ENCODE measurements at regions not wholly inside any gene's neighbourhood (a gene's known extent, or its start where the extent isn't known, plus 50 kb on each side); places are given as distances from the start of the nearest gene placed in this dataset.

DNA sequence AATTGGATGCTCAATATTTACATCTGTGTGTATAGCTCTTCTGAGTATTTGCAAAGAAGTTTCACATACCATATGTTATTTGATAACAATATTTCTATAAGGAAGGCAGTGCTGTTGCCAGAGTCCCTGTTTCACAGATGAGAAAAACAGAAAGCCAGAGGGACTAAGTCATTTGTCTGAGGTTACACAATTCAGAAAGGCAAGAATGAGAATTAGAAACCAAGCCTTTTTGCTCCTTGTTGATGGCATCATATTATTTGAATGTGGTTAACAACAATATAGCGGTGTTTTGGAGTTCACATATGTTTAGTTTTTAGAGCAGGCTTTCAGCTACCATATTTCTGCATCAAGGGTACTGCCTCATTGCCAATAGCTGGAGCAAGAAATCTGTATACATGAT, 110.9 kb upstream of the PRLR start:
- Histone ChIP-seq H3K4ac (ENCODE audit: low read depth, low read length) (no peak overlapping the region), H3K27me3 (ENCODE audit: control insufficient read depth, insufficient read depth, low read length) (no peaks in the 10 kb centered on the region), H3K27ac (ENCODE audit: insufficient read depth, low read length) (no peak overlapping the region), H3K14ac (replicated peaks; ENCODE audit: low read depth, low read length) (no peak overlapping the region), H3K79me1 (ENCODE audit: low read depth in 1 of 2, low read length in 2 of 2) (no peaks in the 10 kb centered on the region), H4K20me1 (ENCODE audit: insufficient read depth, low read length) (no peaks in the 10 kb centered on the region), H3K18ac (ENCODE audit: low read depth, low read length) (no peak overlapping the region), H3K56ac (ENCODE audit: extremely low read depth, insufficient read depth, low read length) (no peak overlapping the region), H2BK20ac (ENCODE audit: low read depth, low read length) (no peak overlapping the region), H3K9me1 (ENCODE audit: insufficient read depth, low read length) (no peaks in the 10 kb centered on the region), H2AK5ac (ENCODE audit: low read depth, low read length) (no peak overlapping the region), H3K36me3 (ENCODE audit: control insufficient read depth, insufficient read depth, low read length) (no peaks in the 10 kb centered on the region), H3K23ac (ENCODE audit: low read depth, low read length) (no peak overlapping the region), H2AK9ac (replicated peaks; ENCODE audit: low read depth, low read length, poor library complexity) (no peak overlapping the region), H3K9me3 (ENCODE audit: control insufficient read depth, insufficient read depth, low read length) (no peaks in the 10 kb centered on the region), H4K5ac (ENCODE audit: low read depth, low read length) (no peak overlapping the region), H4K91ac (ENCODE audit: insufficient read depth, low read depth, low read length) (no peak overlapping the region), H3K9ac (ENCODE audit: low read depth, low read length) (no peak overlapping the region), H3K4me1 (ENCODE audit: control insufficient read depth, insufficient read depth, low read length) (no peaks in the 10 kb centered on the region), H3K4me3 (ENCODE audit: insufficient read depth, low read depth, low read length) (no peak overlapping the region), H2BK15ac (ENCODE audit: low read depth, low read length) (no peak overlapping the region), H2BK5ac (ENCODE audit: low read depth, low read length, poor library complexity, severe bottlenecking) (no peak overlapping the region), H2AFZ (replicated peaks; ENCODE audit: low read length, poor library complexity) (no peak overlapping the region), H3K4me2 (ENCODE audit: low read depth, low read length) (no peak overlapping the region), H2BK120ac (ENCODE audit: low read depth, low read length) (no peak overlapping the region), H4K8ac (ENCODE audit: low read depth in 2 of 2, low read length in 2 of 2) (no peak overlapping the region)
- no TSS peak for BruUV-seq (replicated peaks)
- intact Hi-C loops (cut with micrococcal nuclease) (no loop called here), dilution Hi-C loops (cut with HindIII; ENCODE audit: low sequenced_read_pairs, unreplicated experiment) (no loop called here), in situ Hi-C loops (cut with MboI; ENCODE audit: low sequenced_read_pairs) (no loop called here)
- CTCF ChIA-PET, result interaction anchor here (1.0 kb wide), 1 partner anchor 9 kb away, joined by 3 read pairs; no protein-coding TSS in a partner anchor
- DNase-seq (no peak), ATAC-seq (ENCODE audit: low read depth) (no peak)
- TF ChIP-seq, protein P1, sequence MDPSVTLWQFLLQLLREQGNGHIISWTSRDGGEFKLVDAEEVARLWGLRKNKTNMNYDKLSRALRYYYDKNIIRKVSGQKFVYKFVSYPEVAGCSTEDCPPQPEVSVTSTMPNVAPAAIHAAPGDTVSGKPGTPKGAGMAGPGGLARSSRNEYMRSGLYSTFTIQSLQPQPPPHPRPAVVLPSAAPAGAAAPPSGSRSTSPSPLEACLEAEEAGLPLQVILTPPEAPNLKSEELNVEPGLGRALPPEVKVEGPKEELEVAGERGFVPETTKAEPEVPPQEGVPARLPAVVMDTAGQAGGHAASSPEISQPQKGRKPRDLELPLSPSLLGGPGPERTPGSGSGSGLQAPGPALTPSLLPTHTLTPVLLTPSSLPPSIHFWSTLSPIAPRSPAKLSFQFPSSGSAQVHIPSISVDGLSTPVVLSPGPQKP (IDR thresholded peaks at IDR 0.05; ENCODE audit: borderline replicate concordance, low read depth, low read length), result no peak
- POLR2A ChIA-PET (ENCODE audit: unreplicated experiment), result no interaction called here
- no CpG with 5 or more reads among the region's 1 CpG for WGBS, 2 experiments (ENCODE audit: extremely low coverage in 2 of 2, insufficient read length in 1 of 2)

Data from IMR-90 (cell line).